Stimulated activated CD4-positive, alpha-beta T cell treated with anti-CD3 and anti-CD28 coated beads, Interleukin-2, amount 100 ng/mL, for 4 hours (primary cell): ENCODE measurements at regions not wholly inside any gene's neighbourhood (a gene's known extent, or its start where the extent isn't known, plus 50 kb on each side); places are given as distances from the start of the nearest gene placed in this dataset.

Experiments used
- DNase-seq: peaks from one replicate; pipeline ENCODE4 v3.0.0-alpha.2; 2020; ENCODE audit warnings: low read depth

DNA sequence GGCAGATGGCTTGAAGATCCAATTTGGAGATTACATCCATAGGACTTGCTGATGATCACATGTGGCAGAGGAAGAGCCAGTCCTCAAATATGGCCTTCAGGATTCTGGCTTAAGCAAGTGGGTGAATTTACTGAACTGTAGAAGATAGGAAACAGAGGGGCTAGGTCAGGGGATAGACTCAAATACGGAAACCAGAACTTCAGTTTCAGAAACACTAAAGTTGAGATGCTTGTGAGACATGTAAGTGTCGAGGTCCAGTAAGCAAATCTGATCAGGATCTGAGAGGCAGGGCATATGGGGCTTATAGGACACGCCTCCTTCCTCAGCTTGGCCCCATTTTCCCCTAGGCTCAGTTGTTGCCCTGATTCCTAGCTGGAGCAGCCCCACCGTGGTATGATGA, 107.7 kb downstream of the LBH start:
- DNase-seq: no peak

DNA sequence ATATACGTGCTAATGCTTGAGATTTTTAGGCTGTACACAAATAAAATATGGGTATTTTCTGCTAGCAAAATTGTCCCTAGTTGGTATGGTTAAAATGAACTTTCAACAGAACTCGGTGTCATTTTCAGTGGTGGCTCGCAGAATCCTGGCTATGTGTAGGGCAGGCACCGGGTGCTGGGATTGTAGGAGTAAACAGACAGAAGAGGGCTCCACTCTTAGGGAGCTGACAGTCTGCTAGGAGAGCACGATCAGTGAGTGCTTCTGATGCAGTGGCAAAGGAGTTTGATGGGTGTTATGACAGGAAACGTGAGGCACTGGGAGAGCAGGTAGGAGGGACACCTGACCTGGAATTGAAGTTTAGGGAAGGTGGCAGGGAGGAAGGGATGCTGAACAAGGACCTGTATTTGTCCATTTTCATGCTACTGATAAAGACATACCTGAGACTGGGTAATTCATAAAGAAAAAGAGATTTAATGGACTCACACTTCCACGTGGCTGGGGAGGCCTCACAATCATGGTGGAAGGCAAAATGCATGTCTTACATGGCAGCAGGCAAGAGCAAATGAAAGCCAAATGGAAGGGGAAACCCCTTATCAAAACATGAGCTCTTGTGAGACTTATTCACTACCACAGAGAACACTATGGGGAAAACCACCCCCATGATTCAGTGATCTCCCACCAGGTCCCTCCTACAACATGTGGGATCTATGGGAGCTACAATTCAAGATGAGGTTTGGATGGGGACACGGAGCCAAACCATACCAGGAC, 105.4 kb upstream of the LCLAT1 start:
- no peak for DNase-seq

DNA sequence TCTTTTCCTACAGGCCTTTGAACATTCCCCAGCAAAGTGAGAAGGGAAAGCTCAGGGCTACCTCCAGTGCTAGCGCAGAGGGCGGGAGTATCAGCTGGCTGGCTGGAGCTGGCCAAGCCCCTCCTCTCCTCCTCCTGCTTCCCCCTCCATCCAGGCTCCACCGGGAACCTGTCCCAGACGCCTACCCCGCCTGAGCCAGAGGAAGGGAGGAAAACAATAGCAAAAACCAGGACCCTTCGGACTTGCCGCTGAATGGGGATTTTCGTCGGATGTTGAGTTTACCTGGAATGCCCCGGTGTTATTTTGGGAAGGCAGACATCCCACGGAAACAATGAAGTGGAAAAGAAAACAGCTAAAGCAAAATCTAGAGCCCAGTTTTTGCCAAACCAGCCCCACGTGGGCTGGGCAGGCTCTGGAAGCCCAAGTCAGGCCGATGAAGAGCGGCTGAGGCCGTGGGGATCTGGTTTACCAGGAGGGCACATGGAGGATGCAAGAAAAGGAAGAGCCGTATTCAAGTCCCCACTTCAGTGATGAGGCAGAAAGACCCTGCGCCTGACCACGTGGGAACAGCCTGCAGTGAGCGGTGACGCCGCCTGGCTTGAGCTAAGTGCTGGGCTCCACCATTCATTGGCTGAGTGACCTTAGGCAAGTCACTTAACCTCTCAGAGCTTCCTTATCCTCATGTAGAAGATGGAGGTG, 100.4 kb upstream of the LCLAT1 start:
- no peak for DNase-seq

DNA sequence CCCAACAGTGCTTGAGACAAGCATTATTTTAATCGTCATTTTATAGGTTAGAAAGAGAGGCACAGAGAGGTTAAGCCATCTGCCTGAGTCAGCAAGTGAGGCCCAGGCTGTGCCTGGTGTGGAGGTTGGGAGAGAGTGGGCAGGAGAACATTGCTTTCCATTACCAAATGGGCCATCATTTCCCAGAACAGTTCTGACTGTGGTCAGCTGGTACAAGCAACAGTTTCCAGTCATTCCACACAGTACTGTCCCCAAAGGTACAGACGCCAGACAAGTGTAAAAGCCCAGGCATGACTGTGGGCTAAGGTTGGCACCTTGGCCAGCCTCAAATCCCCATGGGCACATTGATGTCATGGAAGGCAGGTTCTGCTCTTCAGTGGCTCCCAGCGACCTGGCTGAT, 98.2 kb upstream of the LCLAT1 start:
- DNase-seq: no peak

DNA sequence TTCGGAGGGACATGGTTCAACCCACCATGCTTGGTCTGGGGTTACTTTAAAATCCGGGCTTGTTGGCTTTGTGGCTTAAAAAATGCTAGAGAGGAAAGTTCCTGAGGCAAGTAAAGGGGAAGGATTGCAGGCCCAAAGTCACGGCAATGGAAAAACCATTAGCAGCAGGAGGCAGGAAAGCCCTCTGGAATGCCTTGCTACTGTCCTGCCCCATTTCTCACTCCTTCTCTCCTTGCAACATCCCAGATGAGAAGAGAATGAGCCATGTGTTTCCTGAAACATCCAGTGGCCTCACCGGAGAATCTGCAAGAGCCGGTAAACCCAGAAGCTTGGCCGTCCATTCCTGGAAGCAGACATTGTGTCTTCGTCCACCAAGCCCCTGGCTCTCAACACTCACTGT, 97.4 kb upstream of the LCLAT1 start:
- no peak for DNase-seq

DNA sequence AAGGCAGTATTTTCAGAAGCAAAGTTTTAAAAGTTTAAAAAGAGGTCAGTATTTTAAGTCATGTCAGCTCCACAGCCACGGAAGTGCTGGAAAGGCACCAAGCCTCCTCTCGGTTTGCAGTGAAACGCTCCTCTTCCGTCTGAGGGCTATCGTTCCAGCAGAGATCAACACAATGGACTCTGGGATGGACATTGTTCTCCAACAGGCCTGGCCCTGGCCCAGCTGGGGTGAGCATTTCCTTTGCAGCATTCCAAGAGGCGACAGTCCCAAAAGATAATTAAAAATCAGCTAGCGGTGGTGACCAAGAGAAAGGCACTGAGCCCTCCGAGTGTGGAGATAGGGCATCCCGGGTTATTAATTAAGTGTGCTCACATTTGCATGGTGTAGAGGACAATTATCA, 95.9 kb upstream of the LCLAT1 start:
- DNase-seq: no peak

DNA sequence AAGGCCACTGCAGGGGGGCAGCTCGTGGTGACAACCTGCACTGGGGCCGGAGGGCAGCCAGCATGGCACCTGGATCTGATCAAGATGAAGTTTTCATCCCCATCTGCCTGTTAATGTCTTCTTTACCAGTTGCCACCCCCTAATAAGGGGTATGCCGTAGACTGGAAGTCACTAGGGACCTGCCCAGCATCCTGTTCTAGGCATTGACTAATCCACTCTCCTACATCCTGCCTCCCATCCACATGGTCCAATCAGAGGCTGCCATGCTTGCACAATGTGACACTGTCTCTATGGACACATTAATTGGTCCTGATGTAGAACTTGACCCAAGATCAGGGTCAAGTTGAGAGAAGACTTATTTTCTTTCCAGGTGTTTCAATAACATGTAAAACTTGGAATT, 95.1 kb upstream of the LCLAT1 start:
- DNase-seq: no peak

DNA sequence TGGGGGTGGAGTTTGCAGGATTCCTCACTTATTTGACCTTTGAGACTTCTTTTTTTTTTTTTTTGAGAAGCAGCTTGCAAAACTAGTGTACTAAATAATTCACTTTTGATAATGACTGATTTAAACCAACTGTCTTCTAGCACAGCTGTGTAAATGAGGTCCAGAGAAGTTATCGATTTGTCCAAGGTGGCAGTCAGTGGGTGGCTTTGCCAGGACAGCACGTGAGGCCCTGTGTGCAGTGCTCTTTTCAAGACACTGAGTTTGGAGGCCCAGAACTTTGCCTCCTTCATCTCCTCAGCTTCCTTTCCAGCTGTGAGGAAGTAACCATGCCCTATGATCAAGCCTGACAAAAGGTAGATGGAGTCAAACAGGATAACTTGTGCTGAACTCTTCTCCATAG, 92.9 kb upstream of the LCLAT1 start:
- no peak for DNase-seq

DNA sequence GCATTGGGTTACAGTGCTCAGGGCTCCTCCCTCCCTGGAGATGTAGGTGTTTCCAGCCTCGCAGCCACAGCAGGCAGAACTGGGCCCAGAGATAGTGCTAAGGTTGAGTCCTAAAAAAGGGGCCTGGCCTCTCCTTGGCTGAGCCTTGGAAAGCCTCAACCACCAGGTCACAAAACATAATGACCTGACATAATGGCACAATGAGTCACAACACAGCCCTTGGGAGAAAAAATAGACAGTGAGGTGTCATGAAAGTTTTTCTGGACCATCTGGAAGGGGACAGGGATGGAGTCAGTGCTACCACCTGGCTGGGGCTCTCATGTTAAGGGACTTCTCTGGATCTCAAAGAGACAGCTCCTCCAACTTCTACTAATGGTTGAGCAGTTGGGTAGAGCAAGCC, 92.4 kb upstream of the LCLAT1 start:
- DNase-seq: no peak

DNA sequence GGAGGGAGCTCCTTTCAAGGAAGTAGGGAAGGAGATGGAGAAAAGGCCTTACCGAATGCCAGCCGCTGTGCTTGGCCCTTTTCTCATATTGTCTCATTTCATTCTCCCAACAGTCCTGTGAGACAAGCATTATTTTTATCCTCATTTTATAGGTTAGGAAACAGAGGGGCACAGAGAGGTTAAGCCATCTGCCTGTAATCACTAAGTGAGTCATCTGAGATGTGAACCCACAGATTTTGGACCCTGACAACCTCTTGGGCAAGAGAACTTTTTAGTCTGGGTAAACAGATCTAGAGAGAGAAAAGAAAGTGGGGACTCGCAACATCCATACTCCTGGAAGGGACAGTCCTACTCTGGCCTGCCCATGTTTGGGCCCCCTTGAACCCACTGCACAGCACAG, 91.7 kb upstream of the LCLAT1 start:
- no peak for DNase-seq

DNA sequence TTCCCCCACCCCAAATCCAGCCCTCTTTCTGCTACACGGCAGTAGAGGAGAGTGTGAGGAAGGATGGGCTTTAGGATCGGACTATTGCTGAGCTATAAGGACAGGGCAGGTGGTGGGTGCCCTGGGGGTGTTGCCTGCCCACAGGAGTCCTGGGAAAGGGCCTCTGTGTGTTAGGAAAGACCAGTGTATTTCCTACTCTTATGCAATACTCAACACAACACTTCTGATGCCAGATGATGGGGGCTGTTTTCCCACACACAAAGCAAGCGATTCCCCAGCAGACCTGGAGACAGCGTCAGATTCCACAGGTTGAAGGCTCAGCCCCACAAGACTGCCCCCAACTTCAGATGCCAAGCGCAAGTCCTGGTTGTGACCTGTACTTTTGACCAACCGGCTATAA, 91.0 kb upstream of the LCLAT1 start:
- DNase-seq: no peak

DNA sequence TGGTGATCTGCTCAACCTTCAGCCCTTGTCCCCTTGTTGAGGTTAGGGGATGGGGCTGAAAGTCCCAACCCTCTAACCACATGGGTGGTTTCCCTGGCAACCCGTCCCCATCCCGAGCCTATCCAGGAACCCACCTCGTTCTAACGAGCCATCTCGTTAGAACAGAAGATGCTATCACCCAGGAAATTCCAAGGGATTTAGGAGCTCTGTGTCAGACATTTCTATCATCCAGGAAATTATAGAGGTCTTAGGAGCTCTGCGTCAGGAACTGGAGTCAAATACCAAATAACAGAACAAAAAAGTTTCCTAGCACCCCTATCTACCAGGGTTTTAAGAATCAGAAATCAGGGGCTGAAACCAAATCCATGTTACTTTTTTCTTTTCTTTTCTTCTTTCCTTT, 90.3 kb upstream of the LCLAT1 start:
- DNase-seq: no peak

DNA sequence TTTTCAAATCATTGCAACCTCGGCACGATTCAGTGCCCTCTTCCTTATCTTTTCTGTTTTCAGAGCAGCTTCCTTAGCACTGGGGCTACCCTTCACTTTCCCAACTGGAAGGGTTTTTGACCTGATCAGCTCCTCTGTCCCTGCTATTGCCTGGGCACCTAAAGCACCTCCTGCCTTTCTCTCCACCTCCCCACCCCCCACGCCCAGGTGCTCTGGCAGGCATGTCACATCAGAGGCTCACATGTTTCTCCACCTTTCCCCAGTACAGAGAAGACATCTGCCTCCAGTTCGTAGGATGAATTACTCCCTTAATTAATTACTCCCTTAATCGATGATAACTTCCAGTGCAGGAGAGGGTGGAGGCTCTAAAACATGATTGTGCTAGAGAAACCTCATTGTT, 88.7 kb upstream of the LCLAT1 start:
- no peak for DNase-seq

DNA sequence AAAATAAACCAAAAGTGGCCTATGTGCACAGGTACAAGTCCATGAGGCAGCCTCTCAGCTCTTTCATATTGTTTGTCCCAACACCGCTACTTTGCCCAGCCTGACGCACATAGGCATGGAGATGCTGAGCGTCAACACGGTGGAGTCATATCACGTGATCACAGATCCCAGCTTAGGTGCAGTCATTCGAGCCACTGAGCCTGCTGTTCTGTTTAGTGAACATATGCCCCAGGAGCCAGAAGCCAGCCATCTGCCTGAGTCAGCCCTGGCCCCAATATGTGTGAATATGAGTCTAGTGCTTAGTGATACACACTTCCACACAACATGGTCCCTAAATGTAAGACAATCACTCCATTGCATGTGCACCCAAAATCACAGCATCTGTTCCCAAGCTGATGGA, 88.2 kb upstream of the LCLAT1 start:
- no peak for DNase-seq

DNA sequence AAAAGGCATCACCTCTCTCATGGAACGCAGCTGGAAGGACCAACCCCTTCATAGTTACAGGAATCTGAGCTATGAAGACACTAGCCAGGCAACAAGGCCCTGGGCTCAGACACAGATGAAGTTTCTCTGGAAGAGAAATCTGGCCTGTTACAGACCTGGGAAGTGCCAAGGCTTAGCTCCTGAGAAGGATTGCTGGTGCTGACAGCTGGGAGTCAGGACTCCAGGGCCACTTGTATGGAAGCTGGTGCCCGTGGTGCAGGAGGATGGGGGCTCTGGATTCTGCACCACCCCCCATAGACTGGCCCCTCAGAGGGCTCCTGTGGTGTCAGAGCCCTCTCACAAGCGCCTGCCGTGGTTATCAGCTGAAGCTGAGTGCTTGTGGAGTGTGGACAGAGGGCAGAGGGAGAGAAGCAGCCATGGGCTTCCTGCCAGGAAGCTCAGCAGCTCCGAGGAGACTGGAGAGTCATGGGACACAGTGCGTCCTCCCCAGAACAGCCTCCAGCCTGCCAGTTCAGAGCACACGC, 87.3 kb upstream of the LCLAT1 start:
- no peak for DNase-seq

DNA sequence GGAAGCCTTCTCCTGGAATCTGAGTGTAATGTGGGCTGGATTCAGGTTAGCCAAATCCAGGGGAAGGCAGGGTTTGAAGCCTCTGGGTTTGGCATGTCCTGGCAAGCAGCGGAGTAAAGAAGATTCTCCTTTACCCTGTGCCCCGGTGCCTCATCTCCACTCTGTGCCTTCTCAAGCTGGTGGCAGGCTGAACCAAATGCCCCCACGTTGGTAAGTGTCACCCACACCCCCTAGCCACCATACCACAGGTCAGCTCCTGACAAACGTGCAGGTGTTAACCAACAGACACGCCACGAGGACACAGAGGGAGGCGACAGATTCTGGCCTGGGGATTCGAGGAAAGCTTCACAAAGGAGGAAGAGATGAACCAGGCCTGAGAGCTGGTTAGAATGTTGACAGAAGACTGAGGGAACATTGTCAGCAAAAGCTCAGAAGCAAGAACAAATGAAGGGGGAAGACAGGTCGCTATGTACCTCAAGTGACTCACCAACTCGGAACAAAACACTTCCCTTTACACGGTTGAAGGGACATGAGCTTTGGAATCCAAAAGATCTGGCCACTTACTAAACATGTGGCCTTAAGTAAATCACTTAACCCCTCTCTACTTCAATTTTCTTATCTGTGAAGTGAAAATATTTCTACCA, 85.2 kb upstream of the LCLAT1 start:
- DNase-seq: no peak

DNA sequence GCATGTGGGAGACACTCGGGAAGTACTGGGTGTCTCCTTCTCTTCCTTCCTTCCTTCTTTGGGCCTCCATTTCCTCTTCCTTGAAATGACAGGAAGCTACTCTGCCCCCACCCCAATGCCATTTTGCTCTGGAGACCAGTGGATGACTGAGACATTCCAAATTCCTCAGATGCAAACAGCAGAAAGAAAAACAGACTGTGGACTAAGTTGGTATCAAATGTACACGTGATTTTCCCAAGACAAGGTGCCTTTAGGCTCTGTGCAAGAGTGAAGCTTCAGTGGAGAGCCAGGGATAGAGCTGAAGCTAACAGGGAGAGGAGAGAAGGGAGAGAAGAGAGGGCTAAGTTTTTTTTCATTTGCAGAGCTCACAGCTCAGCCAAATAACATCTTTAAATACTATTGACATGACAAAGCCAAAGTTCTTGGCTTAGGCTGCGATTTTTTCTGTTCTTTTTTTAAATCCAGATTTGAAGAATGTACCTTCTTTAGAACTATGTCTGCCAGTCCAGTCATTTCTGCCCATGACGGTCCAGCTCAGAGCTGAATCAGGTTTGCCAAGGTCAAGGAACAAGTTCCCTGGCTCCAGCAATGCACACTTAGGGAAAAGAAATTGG, 84.5 kb upstream of the LCLAT1 start:
- no peak for DNase-seq

DNA sequence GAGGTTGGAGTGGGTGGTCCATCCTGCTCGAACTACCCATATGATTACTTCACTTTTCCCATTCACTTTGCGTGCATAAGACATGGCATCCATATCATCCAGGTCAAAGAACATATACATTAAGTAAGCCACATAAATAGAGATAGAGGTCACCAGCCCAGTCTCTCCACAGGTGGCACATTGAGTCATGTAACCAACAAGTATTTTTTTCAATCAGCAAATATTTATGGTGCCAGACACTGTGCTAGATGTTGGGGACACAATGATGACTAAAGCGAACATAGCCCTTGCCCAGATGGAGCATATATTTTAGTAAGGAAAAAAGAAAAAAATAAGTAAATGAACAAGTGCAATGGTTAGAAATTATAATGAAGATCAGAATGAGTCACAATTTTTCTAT, 83.6 kb upstream of the LCLAT1 start:
- no peak for DNase-seq

DNA sequence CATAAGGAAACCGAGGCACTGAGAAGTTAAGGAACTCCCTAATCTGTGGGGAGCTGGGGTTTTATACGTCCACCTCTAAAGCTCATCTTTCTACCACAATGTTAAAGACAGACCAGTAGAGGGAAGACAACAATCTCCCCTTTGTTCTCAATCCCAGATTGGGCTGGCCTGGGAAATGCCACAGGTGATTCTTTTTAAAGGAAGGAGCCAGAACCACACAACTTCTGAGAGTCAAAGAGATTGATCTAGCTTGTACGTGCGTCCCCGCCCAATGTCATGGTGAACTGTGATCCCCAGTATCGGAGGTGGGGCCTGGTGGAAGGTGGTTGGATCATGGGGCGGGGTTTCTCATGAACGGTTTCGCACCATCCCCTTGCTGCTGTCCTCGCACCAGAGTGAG, 81.8 kb upstream of the LCLAT1 start:
- DNase-seq: no peak

DNA sequence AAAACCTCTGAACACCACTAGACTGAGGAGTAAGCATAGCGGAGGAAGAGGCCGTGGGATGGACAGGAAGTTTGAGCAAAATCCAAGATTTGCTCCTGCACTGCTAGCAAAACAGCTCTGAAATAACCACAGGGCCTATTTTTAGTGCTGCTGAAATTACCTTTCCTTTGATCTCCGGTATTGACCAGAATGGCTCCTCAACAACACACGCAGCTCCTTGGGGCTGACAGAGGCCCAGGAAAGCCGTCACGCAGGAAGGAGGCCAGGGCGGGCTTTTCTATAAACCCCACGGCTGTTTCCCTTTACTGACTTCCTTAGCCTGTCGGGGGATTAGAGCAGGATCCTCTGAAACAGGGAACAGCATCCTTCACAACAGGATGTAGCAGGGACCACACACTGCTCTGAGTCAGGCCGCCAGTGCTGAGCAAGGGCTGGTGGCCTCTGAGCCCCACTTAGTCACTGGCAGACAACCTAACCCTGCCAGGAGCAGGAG, 80.8 kb upstream of the LCLAT1 start:
- DNase-seq: peak; percentile 19

DNA sequence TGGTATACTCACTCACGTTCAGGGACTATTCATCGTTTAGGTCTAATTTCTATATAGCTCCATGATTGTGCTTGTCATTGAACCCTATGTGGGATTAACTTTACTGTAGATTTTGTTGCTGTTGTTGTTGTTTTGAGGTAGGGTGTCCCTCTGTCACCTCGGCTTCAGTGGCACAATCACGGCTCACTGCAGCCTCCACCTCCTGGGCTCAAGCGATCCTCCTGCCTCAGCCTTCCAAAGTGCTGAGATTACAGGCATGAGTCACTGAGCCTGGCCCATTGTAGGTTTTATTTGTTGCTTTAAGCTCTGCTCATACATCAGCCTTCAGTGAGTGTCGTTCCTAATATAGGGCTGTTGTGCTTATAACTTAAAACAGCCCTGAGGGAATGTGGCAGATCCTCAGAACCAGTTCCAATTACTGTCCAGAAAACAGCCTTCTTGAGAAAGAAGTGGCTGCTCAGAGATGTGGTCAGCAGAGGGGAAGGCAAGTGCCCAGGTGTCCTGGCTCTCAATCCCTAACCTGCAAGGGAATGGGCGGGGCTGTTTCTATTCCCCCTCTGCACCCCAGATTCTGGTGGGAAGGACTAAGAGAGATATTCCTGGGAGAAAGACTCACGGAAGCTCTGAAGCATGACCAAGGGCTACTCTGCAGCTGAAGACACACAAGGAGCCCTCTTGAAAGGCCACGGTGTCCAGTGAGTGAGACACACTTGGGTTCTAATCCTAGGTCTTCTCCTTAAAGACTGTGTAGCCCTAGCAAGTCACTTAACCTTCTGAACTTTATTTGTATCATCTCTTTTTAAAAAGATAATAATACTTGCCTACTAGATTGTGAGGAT, 79.6 kb upstream of the LCLAT1 start:
- no peak for DNase-seq

DNA sequence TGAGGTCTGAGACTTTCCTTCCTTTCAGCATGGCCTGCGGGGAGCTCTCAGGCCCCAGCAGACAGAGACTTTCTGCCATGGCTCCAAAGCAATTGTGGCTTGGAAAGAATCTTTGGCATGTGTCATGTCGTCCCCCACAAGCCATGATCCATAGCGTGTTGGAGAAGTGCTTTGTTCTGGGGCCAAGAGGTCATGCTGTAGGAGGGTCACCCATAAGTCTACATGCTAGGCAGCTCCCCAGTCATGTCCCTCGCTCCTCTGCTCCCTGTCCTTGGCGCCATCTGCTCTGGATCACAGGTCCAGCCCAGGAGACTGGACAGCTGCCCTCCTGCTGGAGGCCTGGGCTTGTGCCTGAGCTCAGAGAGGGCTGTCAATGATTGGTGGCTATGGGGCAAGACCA, 78.8 kb upstream of the LCLAT1 start:
- DNase-seq: no peak
